ENCODE measurements at regions not wholly inside any gene's neighbourhood (a gene's known extent, or its start where the extent isn't known, plus 50 kb on each side); places are given as distances from the start of the nearest gene placed in this dataset.

DNA sequence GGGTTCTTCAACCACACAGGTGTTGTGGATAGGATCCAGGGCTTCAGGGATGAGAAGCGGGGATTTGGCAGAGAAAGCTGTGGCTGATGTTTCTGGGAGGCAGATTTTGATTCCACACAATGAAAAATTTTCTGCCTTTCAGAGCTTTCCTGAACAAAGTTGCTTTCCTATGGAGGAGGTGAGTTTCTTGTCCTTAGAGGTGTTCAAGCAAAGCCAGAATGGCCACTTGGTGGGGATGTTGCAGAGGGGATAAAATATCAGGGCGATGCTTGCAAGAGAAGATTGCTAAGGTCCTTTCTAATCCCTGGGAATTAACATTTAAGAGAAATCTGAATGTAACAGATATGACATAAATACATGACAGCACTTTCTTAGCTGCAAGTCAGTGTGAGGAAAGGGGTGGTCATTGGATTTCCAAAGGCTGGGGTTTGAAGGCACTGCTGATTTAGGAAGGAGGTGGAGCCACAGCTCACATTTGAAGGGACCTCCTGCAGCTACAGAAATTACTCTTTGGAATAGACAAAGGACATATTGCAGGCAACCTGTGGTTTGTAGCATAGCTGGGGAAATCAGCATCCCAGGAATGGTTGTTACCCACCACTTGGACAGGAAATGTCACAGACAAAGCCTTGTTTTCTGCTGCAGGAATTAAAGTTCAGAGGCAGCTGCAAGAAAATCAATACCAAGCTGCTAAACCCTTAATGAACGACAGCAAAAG, 271.1 kb upstream of the CHD6 start:
- H3K9ac ChIP-seq (ENCODE audit: low read length): no peak overlapping the region
- TF ChIP-seq, protein P1, sequence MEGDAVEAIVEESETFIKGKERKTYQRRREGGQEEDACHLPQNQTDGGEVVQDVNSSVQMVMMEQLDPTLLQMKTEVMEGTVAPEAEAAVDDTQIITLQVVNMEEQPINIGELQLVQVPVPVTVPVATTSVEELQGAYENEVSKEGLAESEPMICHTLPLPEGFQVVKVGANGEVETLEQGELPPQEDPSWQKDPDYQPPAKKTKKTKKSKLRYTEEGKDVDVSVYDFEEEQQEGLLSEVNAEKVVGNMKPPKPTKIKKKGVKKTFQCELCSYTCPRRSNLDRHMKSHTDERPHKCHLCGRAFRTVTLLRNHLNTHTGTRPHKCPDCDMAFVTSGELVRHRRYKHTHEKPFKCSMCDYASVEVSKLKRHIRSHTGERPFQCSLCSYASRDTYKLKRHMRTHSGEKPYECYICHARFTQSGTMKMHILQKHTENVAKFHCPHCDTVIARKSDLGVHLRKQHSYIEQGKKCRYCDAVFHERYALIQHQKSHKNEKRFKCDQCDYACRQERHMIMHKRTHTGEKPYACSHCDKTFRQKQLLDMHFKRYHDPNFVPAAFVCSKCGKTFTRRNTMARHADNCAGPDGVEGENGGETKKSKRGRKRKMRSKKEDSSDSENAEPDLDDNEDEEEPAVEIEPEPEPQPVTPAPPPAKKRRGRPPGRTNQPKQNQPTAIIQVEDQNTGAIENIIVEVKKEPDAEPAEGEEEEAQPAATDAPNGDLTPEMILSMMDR (IDR thresholded peaks at IDR 0.05; ENCODE audit: low read length): peak; percentile 26; the same call in 1 of the 2 replicates
- no peak for TF ChIP-seq EZH2 (IDR thresholded peaks at IDR 0.05; ENCODE audit: borderline replicate concordance, low read length)
- no peaks in the 10 kb centered on the region for H3K4me1 ChIP-seq (ENCODE audit: insufficient read depth, low read length, severe bottlenecking)
- no peaks in the 10 kb centered on the region for H4K20me1 ChIP-seq (ENCODE audit: insufficient read depth, low read length)
- no peaks in the 10 kb centered on the region for H3K9me3 ChIP-seq (ENCODE audit: low read length)
- no peaks in the 10 kb centered on the region for H3K36me3 ChIP-seq (ENCODE audit: insufficient read depth, low read length)
- no peak overlapping the region for H3K4me2 ChIP-seq (ENCODE audit: low read length)
- no peak overlapping the region for H3K27ac ChIP-seq (ENCODE audit: low read depth, low read length, poor library complexity, severe bottlenecking)
- H3F3A ChIP-seq (ENCODE audit: insufficient read depth, low read length): no peaks in the 10 kb centered on the region
- H3K79me2 ChIP-seq (ENCODE audit: insufficient read depth, low read length): no peaks in the 10 kb centered on the region
- no peaks in the 10 kb centered on the region for H3K9me2 ChIP-seq (ENCODE audit: low read depth, low read length)
- H3K27me3 ChIP-seq (ENCODE audit: insufficient read depth, low read length): no peaks in the 10 kb centered on the region
- no peak overlapping the region for H3K4me3 ChIP-seq (ENCODE audit: low read depth, low read length, poor library complexity, severe bottlenecking)
- H2AFZ ChIP-seq (ENCODE audit: low read length): no peak overlapping the region

DNA sequence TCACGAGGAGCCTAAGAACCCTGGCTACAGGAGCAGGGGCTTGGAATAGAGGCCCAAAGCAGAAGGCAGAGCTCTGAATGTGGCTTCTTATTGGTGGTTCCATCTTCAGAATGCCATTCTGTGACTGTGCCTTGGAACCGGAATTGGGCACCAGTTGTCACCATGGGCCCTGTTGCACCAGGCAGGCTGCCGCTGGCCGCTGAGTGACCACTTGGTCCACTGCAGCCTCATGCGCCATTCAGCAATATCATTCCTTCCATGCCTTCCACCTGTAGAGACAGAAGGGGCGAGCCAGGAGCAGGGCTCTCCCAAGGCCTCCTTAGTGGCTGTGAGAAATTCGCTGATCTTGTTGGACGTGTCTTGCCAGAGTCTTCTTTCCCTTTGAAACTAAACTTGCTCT, 270.3 kb upstream of the CHD6 start:
- TF ChIP-seq, protein P1 (IDR thresholded peaks at IDR 0.05; ENCODE audit: low read length): no peak
- no peak for TF ChIP-seq EZH2 (IDR thresholded peaks at IDR 0.05; ENCODE audit: borderline replicate concordance, low read length)
- Histone ChIP-seq H3K27me3 (ENCODE audit: insufficient read depth, low read length) (no peaks in the 10 kb centered on the region), H3K4me2 (ENCODE audit: low read length) (no peak overlapping the region), H3K4me3 (ENCODE audit: low read depth, low read length, poor library complexity, severe bottlenecking) (no peak overlapping the region), H3K9ac (ENCODE audit: low read length) (no peak overlapping the region), H3K36me3 (ENCODE audit: insufficient read depth, low read length) (no peaks in the 10 kb centered on the region), H3K27ac (ENCODE audit: low read depth, low read length, poor library complexity, severe bottlenecking) (no peak overlapping the region), H3K9me2 (ENCODE audit: low read depth, low read length) (no peaks in the 10 kb centered on the region), H2AFZ (ENCODE audit: low read length) (no peak overlapping the region), H3K4me1 (ENCODE audit: insufficient read depth, low read length, severe bottlenecking) (no peaks in the 10 kb centered on the region), H3K9me3 (ENCODE audit: low read length) (no peaks in the 10 kb centered on the region), H3K79me2 (ENCODE audit: insufficient read depth, low read length) (no peaks in the 10 kb centered on the region), H3F3A (ENCODE audit: insufficient read depth, low read length) (no peaks in the 10 kb centered on the region), H4K20me1 (ENCODE audit: insufficient read depth, low read length) (no peaks in the 10 kb centered on the region)

DNA sequence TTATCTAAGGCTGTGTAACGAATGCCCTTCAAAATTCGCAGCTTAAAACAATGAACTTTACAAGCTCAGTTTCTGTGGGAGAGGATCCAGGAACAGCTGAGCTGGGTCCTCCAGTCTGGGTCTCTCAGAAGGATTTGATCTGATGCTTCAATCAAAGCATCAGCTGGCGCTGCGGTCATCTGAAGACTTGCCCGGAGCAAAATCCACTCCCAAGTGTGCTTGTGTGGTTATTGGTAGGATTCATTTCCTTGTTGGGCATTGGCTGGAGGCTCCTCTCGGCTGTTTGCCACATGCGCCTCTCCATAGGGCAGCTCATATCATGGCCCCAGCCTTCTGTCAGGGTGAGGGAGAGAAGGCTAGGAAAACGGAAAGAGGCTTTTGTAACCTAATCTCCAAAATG, 269.3 kb upstream of the CHD6 start:
- H2AFZ ChIP-seq (ENCODE audit: low read length): no peak overlapping the region
- H3F3A ChIP-seq (ENCODE audit: insufficient read depth, low read length): no peaks in the 10 kb centered on the region
- H3K36me3 ChIP-seq (ENCODE audit: insufficient read depth, low read length): no peaks in the 10 kb centered on the region
- H3K27ac ChIP-seq (ENCODE audit: low read depth, low read length, poor library complexity, severe bottlenecking): no peak overlapping the region
- H3K27me3 ChIP-seq (ENCODE audit: insufficient read depth, low read length): no peaks in the 10 kb centered on the region
- H3K4me1 ChIP-seq (ENCODE audit: insufficient read depth, low read length, severe bottlenecking): no peaks in the 10 kb centered on the region
- H3K4me2 ChIP-seq (ENCODE audit: low read length): no peak overlapping the region
- H3K79me2 ChIP-seq (ENCODE audit: insufficient read depth, low read length): no peaks in the 10 kb centered on the region
- no peaks in the 10 kb centered on the region for H3K9me3 ChIP-seq (ENCODE audit: low read length)
- no peaks in the 10 kb centered on the region for H3K9me2 ChIP-seq (ENCODE audit: low read depth, low read length)
- H4K20me1 ChIP-seq (ENCODE audit: insufficient read depth, low read length): no peaks in the 10 kb centered on the region
- H3K4me3 ChIP-seq (ENCODE audit: low read depth, low read length, poor library complexity, severe bottlenecking): no peak overlapping the region
- no peak overlapping the region for H3K9ac ChIP-seq (ENCODE audit: low read length)
- TF ChIP-seq EZH2 (IDR thresholded peaks at IDR 0.05; ENCODE audit: borderline replicate concordance, low read length): no peak
- TF ChIP-seq, protein P1 (IDR thresholded peaks at IDR 0.05; ENCODE audit: low read length): no peak
